ENCODE measurements at regions not wholly inside any gene's neighbourhood (a gene's known extent, or its start where the extent isn't known, plus 50 kb on each side); places are given as distances from the start of the nearest gene placed in this dataset.
A peak's percentile ranks its signal among the peaks of the same experiment; 100 is the strongest.

- H3K4me1 Mint-ChIP-seq, result peaks cover 12% of the 10 kb centered on the region
- no peaks in the 10 kb centered on the region for H3K36me3 Mint-ChIP-seq (ENCODE audit: low read depth)
- DNase-seq, result no peak
- peaks cover 8% of the 10 kb centered on the region for H3K4me1 ChIP-seq (ENCODE audit: control insufficient read depth, insufficient read depth, low read length)
- no peak for TF ChIP-seq CTCF (conservative IDR thresholded peaks at IDR 0.05)
- no peak overlapping the region for H3K4me3 ChIP-seq (ENCODE audit: low read length)
- no peaks in the 10 kb centered on the region for H3K27me3 ChIP-seq (ENCODE audit: control insufficient read depth, insufficient read depth, low read length, poor library complexity, severe bottlenecking)
- H3K36me3 ChIP-seq (ENCODE audit: control insufficient read depth, insufficient read depth, low read length), result no peaks in the 10 kb centered on the region
- H3K27me3 Mint-ChIP-seq (ENCODE audit: insufficient read depth), result no peaks in the 10 kb centered on the region
- no peak overlapping the region for H3K4me3 Mint-ChIP-seq
- no peak overlapping the region for H3K9ac ChIP-seq (ENCODE audit: extremely low read depth, low read length, poor library complexity, severe bottlenecking)
- no peaks in the 10 kb centered on the region for H3K9me3 ChIP-seq (ENCODE audit: control insufficient read depth, low read length)
- no peak overlapping the region for H3K27ac Mint-ChIP-seq
- 80 to 100% methylated on average over 2 to 3 of the region's 3 CpGs for WGBS, 2 experiments (ENCODE audit: insufficient coverage in 1 of 2, insufficient read length in 1 of 2)
- H3K27ac ChIP-seq (ENCODE audit: low read depth, low read length), result peak overlapping the region; percentile 6
- no peaks in the 10 kb centered on the region for H3K9me3 Mint-ChIP-seq
These were observed 545.9 kb upstream of the GCFC2 start for GRCh38 chr2:76256458-76257088.

GRCh38 chr2:76252704-76253103 lies 542.0 kb upstream of the GCFC2 start:
- no peak overlapping the region for H3K4me3 Mint-ChIP-seq

GRCh38 chr2:76251342-76251741 lies 540.6 kb upstream of the GCFC2 start:
- H3K4me3 Mint-ChIP-seq, result no peak overlapping the region
- no peaks in the 10 kb centered on the region for H3K36me3 ChIP-seq (ENCODE audit: control insufficient read depth, insufficient read depth, low read length)
- no peaks in the 10 kb centered on the region for H3K36me3 Mint-ChIP-seq (ENCODE audit: low read depth)
- no peak overlapping the region for H3K9ac ChIP-seq (ENCODE audit: extremely low read depth, low read length, poor library complexity, severe bottlenecking)
- no peak overlapping the region for H3K4me3 ChIP-seq (ENCODE audit: low read length)
- H3K27ac Mint-ChIP-seq, result no peak overlapping the region
- H3K27me3 ChIP-seq (ENCODE audit: control insufficient read depth, insufficient read depth, low read length, poor library complexity, severe bottlenecking), result no peaks in the 10 kb centered on the region
- no peak for DNase-seq
- no peaks in the 10 kb centered on the region for H3K9me3 Mint-ChIP-seq
- peaks cover 2% of the 10 kb centered on the region for H3K4me1 Mint-ChIP-seq
- peak; percentile 14 for TF ChIP-seq CTCF (conservative IDR thresholded peaks at IDR 0.05)
- no peaks in the 10 kb centered on the region for H3K27me3 Mint-ChIP-seq (ENCODE audit: insufficient read depth)
- no peaks in the 10 kb centered on the region for H3K9me3 ChIP-seq (ENCODE audit: control insufficient read depth, low read length)
- no peak overlapping the region for H3K27ac ChIP-seq (ENCODE audit: low read depth, low read length)
- 93 to 100% methylated on average over 1 to 2 of the region's 2 CpGs for WGBS, 2 experiments (ENCODE audit: insufficient coverage in 1 of 2, insufficient read length in 1 of 2)
- H3K4me1 ChIP-seq (ENCODE audit: control insufficient read depth, insufficient read depth, low read length), result peaks cover under 1% of the 10 kb centered on the region

More at GRCh38 chr2:76252704-76253103, 542.0 kb upstream of the GCFC2 start:
- no peak overlapping the region for H3K9ac ChIP-seq (ENCODE audit: extremely low read depth, low read length, poor library complexity, severe bottlenecking)
- no peak overlapping the region for H3K4me3 ChIP-seq (ENCODE audit: low read length)
- H3K27ac ChIP-seq (ENCODE audit: low read depth, low read length), result no peak overlapping the region
- Mint-ChIP-seq H3K4me1 (peaks cover 11% of the 10 kb centered on the region), H3K9me3 (no peaks in the 10 kb centered on the region), H3K27ac (no peak overlapping the region), H3K27me3 (ENCODE audit: insufficient read depth) (no peaks in the 10 kb centered on the region), H3K36me3 (ENCODE audit: low read depth) (no peaks in the 10 kb centered on the region)
- DNase-seq, result no peak
- no peaks in the 10 kb centered on the region for H3K27me3 ChIP-seq (ENCODE audit: control insufficient read depth, insufficient read depth, low read length, poor library complexity, severe bottlenecking)
- H3K36me3 ChIP-seq (ENCODE audit: control insufficient read depth, insufficient read depth, low read length), result no peaks in the 10 kb centered on the region
- 95% methylated on average over 1 of the region's 1 CpG; no CpG with 5 or more reads in 1 of the 2 experiments for WGBS, 2 experiments (ENCODE audit: insufficient coverage in 1 of 2, insufficient read length in 1 of 2)
- peaks cover 2% of the 10 kb centered on the region for H3K4me1 ChIP-seq (ENCODE audit: control insufficient read depth, insufficient read depth, low read length)
- TF ChIP-seq CTCF (conservative IDR thresholded peaks at IDR 0.05), result no peak
- no peaks in the 10 kb centered on the region for H3K9me3 ChIP-seq (ENCODE audit: control insufficient read depth, low read length)
